GM19025 (cell line): ENCODE measurements at regions not wholly inside any gene's neighbourhood (a gene's known extent, or its start where the extent isn't known, plus 50 kb on each side); places are given as distances from the start of the nearest gene placed in this dataset.

Source experiments
- ATAC-seq: cut with Tn5 transposase; IDR thresholded peaks from one replicate; pipeline ENCODE4 v1.9.1; 2021; ENCODE audit warnings: mild to moderate bottlenecking, low read depth, moderate library complexity; ENCODE audit not compliant: unreplicated experiment

DNA sequence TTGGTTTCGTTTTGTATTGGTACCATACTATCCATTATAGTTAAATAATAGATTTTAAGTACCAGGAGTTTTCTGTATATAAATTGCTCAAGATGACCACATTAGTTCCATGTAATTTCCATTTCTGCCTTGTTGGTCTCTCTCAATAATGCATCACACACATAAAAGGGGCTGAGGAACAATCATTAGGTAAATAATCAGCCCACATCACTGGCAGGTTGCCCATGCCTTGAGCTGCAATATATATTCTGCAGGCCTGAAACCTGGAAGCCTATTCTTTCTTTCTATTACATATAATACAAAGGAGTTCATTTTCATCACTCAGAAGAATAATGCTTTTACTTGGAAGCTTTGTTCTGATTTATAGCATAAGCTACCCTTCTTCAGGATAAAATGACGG is 616.1 kb upstream of the PKDCC start:
- ATAC-seq: no peak

DNA sequence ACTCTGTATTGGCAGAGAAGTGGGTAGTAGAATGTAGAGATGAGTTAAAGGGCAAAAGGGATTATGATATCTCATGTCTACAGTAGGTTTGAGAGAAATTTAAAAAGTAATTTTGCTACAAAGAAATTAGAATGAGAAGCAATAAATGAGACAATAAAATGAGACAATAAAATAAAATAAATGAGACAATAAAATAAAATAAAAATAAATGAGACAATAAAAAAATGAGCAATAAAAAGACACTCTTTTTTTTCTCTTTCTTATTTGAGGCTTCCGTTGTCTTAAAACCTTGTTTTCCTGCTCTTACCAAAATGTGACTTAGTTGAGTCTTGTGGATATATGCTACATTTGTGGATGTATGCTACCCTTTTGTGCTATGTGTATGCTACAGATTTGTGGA is 615.4 kb upstream of the PKDCC start:
- no peak for ATAC-seq

- no peak for ATAC-seq
Measured at GRCh38 chr2:41434991-41435390, 612.8 kb upstream of the PKDCC start.

DNA sequence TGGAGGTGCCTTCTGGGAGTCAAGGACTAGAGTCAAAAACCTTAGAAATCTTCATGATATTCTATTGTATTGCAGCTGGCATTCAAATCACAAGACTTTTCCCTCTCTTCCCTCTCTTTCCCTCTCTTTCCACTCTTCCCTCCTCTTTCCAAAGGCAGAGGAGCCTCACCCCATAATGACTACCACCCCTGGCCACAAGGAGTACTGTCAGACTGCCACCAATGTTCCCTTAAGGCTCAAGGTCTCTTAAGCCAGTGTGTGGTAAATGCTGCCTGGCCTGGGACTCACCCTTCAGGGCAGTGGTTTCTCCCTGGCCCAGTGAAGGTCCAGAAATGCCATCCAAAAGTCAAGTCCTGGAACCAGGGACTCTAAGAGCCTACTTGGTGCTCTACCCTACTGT is 605.9 kb upstream of the PKDCC start:
- ATAC-seq: no peak

GRCh38 chr2:41445865-41446264 is 602.0 kb upstream of the PKDCC start:
- ATAC-seq: no peak

GRCh38 chr2:41446266-41446665 is 601.6 kb upstream of the PKDCC start:
- ATAC-seq: no peak

DNA sequence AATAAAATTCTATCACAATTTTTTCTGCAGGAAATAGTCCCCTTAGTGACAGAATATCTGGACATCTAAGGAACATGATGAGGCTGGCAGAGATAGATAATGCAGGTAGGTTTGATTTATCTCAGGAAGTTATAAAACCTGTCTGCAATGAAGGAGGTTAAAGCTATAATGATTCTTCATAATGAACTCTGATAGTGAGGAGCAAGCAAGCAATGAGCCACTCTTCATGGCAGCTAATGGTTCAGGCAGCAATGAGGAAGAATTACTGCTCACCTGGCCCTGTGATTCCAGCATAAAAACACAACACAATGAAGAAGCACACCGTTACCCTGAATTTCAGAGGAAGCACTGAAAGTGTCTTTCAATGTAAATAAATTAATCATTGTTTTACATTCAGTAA is 599.6 kb upstream of the PKDCC start:
- ATAC-seq: no peak

DNA sequence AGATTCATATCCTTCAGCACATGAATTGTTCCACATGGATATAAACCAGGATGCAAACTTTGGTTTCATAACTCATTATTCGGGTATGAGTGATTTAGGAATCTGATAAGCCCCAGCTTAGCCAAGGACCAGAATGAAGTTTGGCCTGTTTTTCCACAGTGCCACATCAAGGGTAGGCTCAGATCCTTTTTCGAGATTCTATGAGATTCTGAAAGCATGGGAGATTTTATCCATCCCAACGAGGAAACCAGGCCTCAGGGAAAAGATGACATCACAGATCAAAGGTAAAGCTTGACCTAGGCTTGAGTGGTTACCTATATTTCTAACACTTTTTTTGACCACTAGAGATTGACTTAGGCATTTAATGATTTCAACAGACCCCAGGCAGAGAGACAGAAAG is 590.8 kb upstream of the PKDCC start:
- no peak for ATAC-seq

- ATAC-seq: no peak
Measured at GRCh38 chr2:41460661-41461060, 587.2 kb upstream of the PKDCC start.

GRCh38 chr2:41464395-41464794 is 583.4 kb upstream of the PKDCC start:
- no peak for ATAC-seq

GRCh38 chr2:41475959-41476358 is 571.9 kb upstream of the PKDCC start:
- no peak for ATAC-seq

GRCh38 chr2:41482659-41483058 is 565.2 kb upstream of the PKDCC start:
- no peak for ATAC-seq

DNA sequence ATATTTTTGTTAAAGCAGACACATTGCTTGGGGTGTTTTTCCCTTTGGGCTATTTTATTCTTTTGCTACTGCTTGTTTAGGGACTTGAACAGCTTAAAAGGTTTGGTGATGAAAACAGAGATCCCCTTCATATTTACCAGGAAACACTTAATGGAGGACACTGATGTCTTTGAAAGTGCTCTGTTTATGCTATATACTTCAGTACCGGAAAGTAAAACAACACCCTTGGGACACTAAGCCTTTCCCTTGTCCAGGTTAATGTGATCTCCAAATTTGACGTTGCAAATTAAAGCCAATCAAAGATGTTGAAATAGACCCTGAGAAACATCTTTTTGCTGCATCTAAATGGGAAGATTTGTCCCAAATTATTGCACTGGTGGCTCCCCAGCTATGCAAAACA is 564.6 kb upstream of the PKDCC start:
- no peak for ATAC-seq

- no peak for ATAC-seq
Measured at GRCh38 chr2:41483982-41484857, 563.6 kb upstream of the PKDCC start.

DNA sequence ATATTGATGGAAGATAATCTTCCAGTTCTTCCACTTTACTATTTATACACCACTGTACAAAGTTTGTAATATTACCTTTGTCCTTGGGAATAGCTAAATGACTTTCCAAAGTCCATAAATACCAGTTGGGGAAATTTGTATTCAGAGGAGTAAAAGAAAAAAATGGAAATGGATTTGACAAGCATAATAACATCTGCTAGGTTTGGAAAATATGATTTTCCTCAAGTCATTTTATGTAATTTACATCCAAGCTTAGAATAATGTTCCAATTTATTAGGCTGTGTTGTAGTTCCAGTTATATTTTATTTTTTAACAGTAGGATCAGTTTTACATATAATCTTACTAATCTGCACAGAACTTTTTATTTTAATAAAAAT is 563.0 kb upstream of the PKDCC start:
- no peak for ATAC-seq

GRCh38 chr2:41486948-41487347 is 560.9 kb upstream of the PKDCC start:
- no peak for ATAC-seq

GRCh38 chr2:41488888-41489287 is 558.9 kb upstream of the PKDCC start:
- ATAC-seq: no peak

GRCh38 chr2:41489638-41490037 is 558.2 kb upstream of the PKDCC start:
- ATAC-seq: no peak

DNA sequence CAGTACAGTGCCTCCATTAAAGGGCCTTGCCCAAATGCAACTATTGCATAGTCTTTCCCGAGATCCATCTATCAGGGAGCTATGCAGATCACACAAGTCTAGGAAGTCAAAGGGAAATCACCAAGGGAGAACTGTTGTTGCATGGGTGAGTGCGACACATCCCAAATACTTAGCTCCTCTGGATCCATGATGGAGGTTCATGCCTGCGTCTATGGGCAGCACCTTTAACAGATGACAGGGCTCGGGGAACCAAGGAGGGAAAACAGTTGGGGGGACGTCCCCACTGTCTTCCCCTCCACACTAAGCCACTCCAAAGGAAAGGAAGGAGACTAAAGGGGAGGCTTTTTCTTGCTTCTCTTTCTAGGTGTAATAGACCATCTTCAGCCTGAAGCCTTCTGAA is 552.8 kb upstream of the PKDCC start:
- no peak for ATAC-seq

DNA sequence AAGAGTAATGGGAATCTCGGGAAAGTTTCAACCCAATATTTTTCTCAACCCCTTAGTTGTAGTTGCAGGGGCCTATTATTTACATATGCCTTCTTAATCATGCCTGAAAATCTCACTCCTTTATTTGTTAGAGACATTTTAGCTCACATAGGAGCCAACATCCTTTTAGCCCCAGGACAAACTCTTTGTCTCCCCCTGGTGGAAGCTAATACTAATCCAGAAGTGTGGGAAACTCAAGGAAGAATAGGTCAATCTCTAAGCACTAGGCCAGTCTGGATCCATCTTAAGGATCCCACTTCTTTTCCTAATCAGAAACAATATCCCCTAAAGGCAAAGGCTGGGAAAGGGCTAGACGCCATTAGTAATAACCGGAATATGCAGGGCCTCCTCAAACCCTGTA is 550.9 kb upstream of the PKDCC start:
- no peak for ATAC-seq

GRCh38 chr2:41498781-41499180 is 549.0 kb upstream of the PKDCC start:
- ATAC-seq: no peak

DNA sequence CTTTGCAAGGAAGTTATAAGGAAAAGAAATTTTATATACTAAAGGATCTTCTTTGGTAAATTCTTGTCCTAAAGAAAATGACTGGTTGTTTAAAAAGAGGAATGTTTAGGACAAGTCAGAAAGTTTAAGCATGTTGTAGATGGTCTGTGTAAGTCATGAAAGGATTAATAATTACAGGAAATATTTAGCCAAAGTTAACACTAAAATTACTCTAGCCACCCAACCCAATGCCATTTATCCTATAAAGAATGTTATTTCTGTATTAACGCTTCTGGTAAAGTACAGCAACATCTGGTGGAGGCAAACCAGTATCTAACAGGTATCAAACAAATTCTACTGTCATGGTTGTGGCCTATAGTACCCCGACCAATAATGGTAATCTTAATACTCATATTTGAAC is 546.9 kb upstream of the PKDCC start:
- ATAC-seq: no peak

DNA sequence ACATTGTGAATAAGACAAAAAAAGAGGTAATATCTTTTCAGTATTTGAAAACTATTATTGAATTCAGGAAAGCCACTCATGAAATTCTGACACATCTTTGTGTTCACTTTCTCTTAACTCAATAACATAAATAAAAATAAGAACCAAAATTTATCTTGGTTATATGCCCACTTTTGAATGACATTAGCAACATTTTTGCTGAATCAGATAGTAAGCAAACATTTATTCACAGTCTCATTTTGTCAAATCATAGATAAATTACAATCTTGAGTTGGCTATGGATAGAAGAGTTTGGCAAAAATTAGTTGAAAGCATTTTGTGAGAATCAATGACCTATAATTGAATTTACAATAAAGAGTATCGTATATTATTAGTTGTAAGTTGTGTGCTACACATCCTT is 545.1 kb upstream of the PKDCC start:
- no peak for ATAC-seq
